Body of pancreas (tissue), 4 donors: ENCODE measurements at regions not wholly inside any gene's neighbourhood (a gene's known extent, or its start where the extent isn't known, plus 50 kb on each side); places are given as distances from the start of the nearest gene placed in this dataset.

Experiments
- POLR2A ChIP-seq, 3 donors: fragments of 450-650 bp; IDR thresholded peaks; one replicate each; pipeline ENCODE4 v1.6.1; 2016; ENCODE audit warnings: antibody characterized with exemption in 3 of 3, mild to moderate bottlenecking in 2 of 3
- TF ChIP-seq, protein P1 (sequence below), 7 experiments: fragments of 450-650 bp in 4 of 7; fragments of 200-600 bp in 3 of 7; sonication (generic) in 3 of 7; IDR thresholded peaks; one replicate each; pipeline ENCODE4 v1.5.1; 2016 to 2019; ENCODE audit warnings: antibody characterized with exemption in 7 of 7

DNA sequence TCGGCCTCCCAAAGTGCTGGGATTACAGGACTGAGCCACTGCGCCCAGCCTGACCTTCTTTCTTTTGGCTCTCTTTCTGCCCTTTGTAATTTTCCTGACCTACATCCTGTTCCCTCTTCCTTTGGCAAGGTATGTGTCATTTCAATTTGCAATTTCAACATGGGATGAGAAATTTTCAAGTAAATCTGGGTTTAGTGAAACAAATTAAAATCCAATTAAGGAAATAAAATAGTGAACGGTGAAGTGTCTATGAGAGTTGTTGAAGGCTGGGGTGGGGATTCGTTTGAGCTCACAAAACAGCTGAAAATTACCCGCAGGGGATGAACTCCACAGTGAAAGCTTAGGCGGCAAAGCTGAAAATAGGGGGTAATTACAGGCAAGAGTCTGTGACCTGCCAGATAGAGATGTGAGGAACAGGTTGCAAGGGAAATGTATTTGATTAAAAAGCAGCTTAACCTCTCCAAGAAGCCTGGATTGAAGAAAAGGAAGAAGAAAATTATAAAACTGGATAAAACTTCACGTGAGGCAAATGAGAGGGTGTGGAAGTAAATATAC is 277.7 kb downstream of the UTP18 start:
- TF ChIP-seq, protein P1, sequence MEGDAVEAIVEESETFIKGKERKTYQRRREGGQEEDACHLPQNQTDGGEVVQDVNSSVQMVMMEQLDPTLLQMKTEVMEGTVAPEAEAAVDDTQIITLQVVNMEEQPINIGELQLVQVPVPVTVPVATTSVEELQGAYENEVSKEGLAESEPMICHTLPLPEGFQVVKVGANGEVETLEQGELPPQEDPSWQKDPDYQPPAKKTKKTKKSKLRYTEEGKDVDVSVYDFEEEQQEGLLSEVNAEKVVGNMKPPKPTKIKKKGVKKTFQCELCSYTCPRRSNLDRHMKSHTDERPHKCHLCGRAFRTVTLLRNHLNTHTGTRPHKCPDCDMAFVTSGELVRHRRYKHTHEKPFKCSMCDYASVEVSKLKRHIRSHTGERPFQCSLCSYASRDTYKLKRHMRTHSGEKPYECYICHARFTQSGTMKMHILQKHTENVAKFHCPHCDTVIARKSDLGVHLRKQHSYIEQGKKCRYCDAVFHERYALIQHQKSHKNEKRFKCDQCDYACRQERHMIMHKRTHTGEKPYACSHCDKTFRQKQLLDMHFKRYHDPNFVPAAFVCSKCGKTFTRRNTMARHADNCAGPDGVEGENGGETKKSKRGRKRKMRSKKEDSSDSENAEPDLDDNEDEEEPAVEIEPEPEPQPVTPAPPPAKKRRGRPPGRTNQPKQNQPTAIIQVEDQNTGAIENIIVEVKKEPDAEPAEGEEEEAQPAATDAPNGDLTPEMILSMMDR (IDR thresholded peaks at IDR 0.05) = no peak
- no peak for TF ChIP-seq POLR2A (IDR thresholded peaks at IDR 0.05)
